ENCODE measurements at regions not wholly inside any gene's neighbourhood (a gene's known extent, or its start where the extent isn't known, plus 50 kb on each side); places are given as distances from the start of the nearest gene placed in this dataset.

GRCh38 chr3:117131259-117131658 lies 421.7 kb downstream of the TUSC7 start:
- Mint-ChIP-seq H3K27me3 (peaks cover 0 to 3% (median 0%) of the 10 kb centered on the region in 5 donors), H3K4me3 (no peak overlapping the region), H3K9me3 (peaks cover 0 to 9% (median 0%) of the 10 kb centered on the region in 11 donors), H3K27ac (no peak overlapping the region), H3K36me3 (no peaks in the 10 kb centered on the region), H3K4me1 (no peaks in the 10 kb centered on the region)
- no peaks in the 10 kb centered on the region for H3K9me3 ChIP-seq (ENCODE audit: control insufficient read depth in 2 of 3, low read length in 3 of 3)
- no peak overlapping the region for H3K27ac ChIP-seq (ENCODE audit: low read depth, low read length)
- ChIA-PET CTCF (no interaction called here), POLR2A (no interaction called here)
- no peaks in the 10 kb centered on the region for H3K27me3 ChIP-seq (ENCODE audit: control insufficient read depth in 2 of 2, insufficient read depth in 2 of 2, low read length in 2 of 2)
- intact Hi-C loops (cut with micrococcal nuclease) = no loop called here
- no peaks in the 10 kb centered on the region for H3K4me1 ChIP-seq (ENCODE audit: control insufficient read depth in 2 of 2, insufficient read depth in 2 of 2, low read length in 2 of 2)
- no peak overlapping the region for H3K4me3 ChIP-seq (ENCODE audit: low read length)
- DNase-seq (no peak), ATAC-seq (no peak)
- no peaks in the 10 kb centered on the region for H3K36me3 ChIP-seq (ENCODE audit: control insufficient read depth in 2 of 3, insufficient read depth in 3 of 3, low read length in 3 of 3)

- no peaks in the 10 kb centered on the region for H3K27me3 ChIP-seq (ENCODE audit: control insufficient read depth in 2 of 2, insufficient read depth in 2 of 2, low read length in 2 of 2)
- no peaks in the 10 kb centered on the region for H3K9me3 ChIP-seq (ENCODE audit: control insufficient read depth in 2 of 3, low read length in 3 of 3)
- Mint-ChIP-seq H3K9me3 (peaks cover 0 to 15% (median 0%) of the 10 kb centered on the region in 11 donors), H3K36me3 (no peaks in the 10 kb centered on the region), H3K27ac (no peak overlapping the region), H3K4me3 (no peak overlapping the region), H3K27me3 (peaks cover 0 to 3% (median 0%) of the 10 kb centered on the region in 5 donors), H3K4me1 (no peaks in the 10 kb centered on the region)
- no peak overlapping the region for H3K4me3 ChIP-seq (ENCODE audit: low read length)
- H3K27ac ChIP-seq (ENCODE audit: low read depth, low read length) = no peak overlapping the region
- no peaks in the 10 kb centered on the region for H3K4me1 ChIP-seq (ENCODE audit: control insufficient read depth in 2 of 2, insufficient read depth in 2 of 2, low read length in 2 of 2)
- DNase-seq = no peak
- intact Hi-C loops (cut with micrococcal nuclease) = no loop called here
- H3K36me3 ChIP-seq (ENCODE audit: control insufficient read depth in 2 of 3, insufficient read depth in 3 of 3, low read length in 3 of 3) = no peaks in the 10 kb centered on the region
- CTCF ChIA-PET = no interaction called here
- ATAC-seq = no peak
- POLR2A ChIA-PET = no interaction called here
Measured at GRCh38 chr3:117133066-117133465, 423.5 kb downstream of the TUSC7 start.

- H3K27ac Mint-ChIP-seq = no peak overlapping the region
- Histone ChIP-seq H3K36me3 (ENCODE audit: control insufficient read depth in 2 of 3, insufficient read depth in 3 of 3, low read length in 3 of 3) (no peaks in the 10 kb centered on the region), H3K27me3 (ENCODE audit: control insufficient read depth in 2 of 2, insufficient read depth in 2 of 2, low read length in 2 of 2) (no peaks in the 10 kb centered on the region), H3K4me3 (ENCODE audit: low read length) (no peak overlapping the region), H3K9me3 (ENCODE audit: control insufficient read depth in 2 of 3, low read length in 3 of 3) (no peaks in the 10 kb centered on the region), H3K27ac (ENCODE audit: low read depth, low read length) (no peak overlapping the region), H3K4me1 (ENCODE audit: control insufficient read depth in 2 of 2, insufficient read depth in 2 of 2, low read length in 2 of 2) (no peaks in the 10 kb centered on the region)
- no peaks in the 10 kb centered on the region for H3K36me3 Mint-ChIP-seq
- H3K9me3 Mint-ChIP-seq = peaks cover 0 to 15% (median 1%) of the 10 kb centered on the region in 11 donors
- intact Hi-C loops (cut with micrococcal nuclease) = no loop called here
- CTCF ChIA-PET = no interaction called here
- DNase-seq (no peak), ATAC-seq (no peak)
- H3K4me1 Mint-ChIP-seq = no peaks in the 10 kb centered on the region
- peaks cover 0 to 3% (median 0%) of the 10 kb centered on the region in 5 donors for H3K27me3 Mint-ChIP-seq
- H3K4me3 Mint-ChIP-seq = no peak overlapping the region
- POLR2A ChIA-PET = no interaction called here
Measured at GRCh38 chr3:117135207-117135606, 425.6 kb downstream of the TUSC7 start.

GRCh38 chr3:117136003-117136402 lies 426.4 kb downstream of the TUSC7 start:
- no peak for DNase-seq
- Histone ChIP-seq H3K4me1 (ENCODE audit: control insufficient read depth in 2 of 2, insufficient read depth in 2 of 2, low read length in 2 of 2) (no peaks in the 10 kb centered on the region), H3K27ac (ENCODE audit: low read depth, low read length) (no peak overlapping the region), H3K4me3 (ENCODE audit: low read length) (no peak overlapping the region), H3K27me3 (ENCODE audit: control insufficient read depth in 2 of 2, insufficient read depth in 2 of 2, low read length in 2 of 2) (no peaks in the 10 kb centered on the region), H3K36me3 (ENCODE audit: control insufficient read depth in 2 of 3, insufficient read depth in 3 of 3, low read length in 3 of 3) (no peaks in the 10 kb centered on the region), H3K9me3 (ENCODE audit: control insufficient read depth in 2 of 3, low read length in 3 of 3) (no peaks in the 10 kb centered on the region)
- intact Hi-C loops (cut with micrococcal nuclease) = no loop called here
- peaks cover 0 to 15% (median 0%) of the 10 kb centered on the region in 11 donors for H3K9me3 Mint-ChIP-seq
- ATAC-seq = no peak
- peaks cover 0 to under 1% (median 0%) of the 10 kb centered on the region in 5 donors for H3K27me3 Mint-ChIP-seq
- POLR2A ChIA-PET = no interaction called here
- no peak overlapping the region for H3K27ac Mint-ChIP-seq
- no peaks in the 10 kb centered on the region for H3K4me1 Mint-ChIP-seq
- CTCF ChIA-PET = no interaction called here
- no peaks in the 10 kb centered on the region for H3K36me3 Mint-ChIP-seq
- no peak overlapping the region for H3K4me3 Mint-ChIP-seq

- ChIA-PET CTCF (no interaction called here), POLR2A (no interaction called here)
- DNase-seq (no peak), ATAC-seq (no peak)
- no peak overlapping the region for H3K27ac Mint-ChIP-seq
- H3K27me3 Mint-ChIP-seq = no peaks in the 10 kb centered on the region
- no peaks in the 10 kb centered on the region for H3K4me1 Mint-ChIP-seq
- Histone ChIP-seq H3K4me3 (ENCODE audit: low read length) (no peak overlapping the region), H3K4me1 (ENCODE audit: control insufficient read depth in 2 of 2, insufficient read depth in 2 of 2, low read length in 2 of 2) (no peaks in the 10 kb centered on the region), H3K9me3 (ENCODE audit: control insufficient read depth in 2 of 3, low read length in 3 of 3) (no peaks in the 10 kb centered on the region), H3K27me3 (ENCODE audit: control insufficient read depth in 2 of 2, insufficient read depth in 2 of 2, low read length in 2 of 2) (no peaks in the 10 kb centered on the region), H3K27ac (ENCODE audit: low read depth, low read length) (no peak overlapping the region), H3K36me3 (ENCODE audit: control insufficient read depth in 2 of 3, insufficient read depth in 3 of 3, low read length in 3 of 3) (no peaks in the 10 kb centered on the region)
- H3K4me3 Mint-ChIP-seq = no peak overlapping the region
- intact Hi-C loops (cut with micrococcal nuclease) = no loop called here
- peaks cover 0 to 15% (median 0%) of the 10 kb centered on the region in 11 donors for H3K9me3 Mint-ChIP-seq
- H3K36me3 Mint-ChIP-seq = no peaks in the 10 kb centered on the region
Measured at GRCh38 chr3:117137065-117137464, 427.5 kb downstream of the TUSC7 start.

- Mint-ChIP-seq H3K27ac (no peak overlapping the region), H3K36me3 (no peaks in the 10 kb centered on the region), H3K27me3 (no peaks in the 10 kb centered on the region), H3K4me1 (no peaks in the 10 kb centered on the region), H3K4me3 (no peak overlapping the region), H3K9me3 (peaks cover 0 to 6% (median 2%) of the 10 kb centered on the region in 11 donors)
- no peaks in the 10 kb centered on the region for H3K4me1 ChIP-seq (ENCODE audit: control insufficient read depth in 2 of 2, insufficient read depth in 2 of 2, low read length in 2 of 2)
- CTCF ChIA-PET = no interaction called here
- DNase-seq (no peak), ATAC-seq (no peak)
- H3K4me3 ChIP-seq (ENCODE audit: low read length) = no peak overlapping the region
- POLR2A ChIA-PET = no interaction called here
- H3K27ac ChIP-seq (ENCODE audit: low read depth, low read length) = no peak overlapping the region
- H3K27me3 ChIP-seq (ENCODE audit: control insufficient read depth in 2 of 2, insufficient read depth in 2 of 2, low read length in 2 of 2) = no peaks in the 10 kb centered on the region
- H3K9me3 ChIP-seq (ENCODE audit: control insufficient read depth in 2 of 3, low read length in 3 of 3) = no peaks in the 10 kb centered on the region
- intact Hi-C loops (cut with micrococcal nuclease) = no loop called here
- H3K36me3 ChIP-seq (ENCODE audit: control insufficient read depth in 2 of 3, insufficient read depth in 3 of 3, low read length in 3 of 3) = no peaks in the 10 kb centered on the region
Measured at GRCh38 chr3:117139681-117140080, 430.1 kb downstream of the TUSC7 start.

- H3K4me3 ChIP-seq (ENCODE audit: low read length) = no peak overlapping the region
- H3K36me3 Mint-ChIP-seq = no peaks in the 10 kb centered on the region
- intact Hi-C loops (cut with micrococcal nuclease) = no loop called here
- ChIA-PET CTCF (no interaction called here), POLR2A (no interaction called here)
- H3K27me3 ChIP-seq (ENCODE audit: control insufficient read depth in 2 of 2, insufficient read depth in 2 of 2, low read length in 2 of 2) = no peaks in the 10 kb centered on the region
- H3K9me3 ChIP-seq (ENCODE audit: control insufficient read depth in 2 of 3, low read length in 3 of 3) = no peaks in the 10 kb centered on the region
- peaks cover 0 to 2% (median 0%) of the 10 kb centered on the region in 7 donors for H3K4me1 Mint-ChIP-seq
- no peak overlapping the region for H3K27ac ChIP-seq (ENCODE audit: low read depth, low read length)
- no peak for ATAC-seq
- peaks cover 0 to 6% (median 3%) of the 10 kb centered on the region in 11 donors for H3K9me3 Mint-ChIP-seq
- H3K4me1 ChIP-seq (ENCODE audit: control insufficient read depth in 2 of 2, insufficient read depth in 2 of 2, low read length in 2 of 2) = no peaks in the 10 kb centered on the region
- H3K27me3 Mint-ChIP-seq = no peaks in the 10 kb centered on the region
- H3K4me3 Mint-ChIP-seq = no peak overlapping the region
- no peaks in the 10 kb centered on the region for H3K36me3 ChIP-seq (ENCODE audit: control insufficient read depth in 2 of 3, insufficient read depth in 3 of 3, low read length in 3 of 3)
- no peak for DNase-seq
- H3K27ac Mint-ChIP-seq = no peak overlapping the region
Measured at GRCh38 chr3:117141812-117142211, 432.2 kb downstream of the TUSC7 start.

Measured in naive thymus-derived CD4-positive, alpha-beta T cell (primary cell).